Upper lobe of left lung (tissue), 4 donors: ENCODE measurements at regions not wholly inside any gene's neighbourhood (a gene's known extent, or its start where the extent isn't known, plus 50 kb on each side); places are given as distances from the start of the nearest gene placed in this dataset.
A peak's percentile ranks its signal among the peaks of the same experiment; 100 is the strongest.

ENCODE experiments used
- CTCF ChIP-seq, 6 experiments: fragments of 450-650 bp in 4 of 6; fragments of 200-600 bp in 2 of 6; sonication (generic) in 2 of 6; IDR thresholded peaks; one replicate each; pipeline ENCODE4 v1.5.1; 2016 to 2019; ENCODE audit warnings: antibody characterized with exemption in 6 of 6
- EP300 ChIP-seq, 4 donors: sonication (generic); formaldehyde crosslinking; IDR thresholded peaks; one replicate each; pipeline ENCODE4 v1.5.1; 2017; ENCODE audit warnings: antibody characterized with exemption in 4 of 4, control low read depth in 2 of 4
- POLR2A ChIP-seq, 4 donors: fragments of 450-650 bp; IDR thresholded peaks; one replicate each; pipeline ENCODE4 v1.5.1; 2016 to 2017; ENCODE audit warnings: antibody characterized with exemption in 4 of 4, mild to moderate bottlenecking in 2 of 4
- POLR2AphosphoS5 ChIP-seq, 2 donors: sonication (generic); formaldehyde crosslinking; IDR thresholded peaks; one replicate each; pipeline ENCODE4 v1.5.1; 2017; ENCODE audit warnings: antibody characterized with exemption in 2 of 2

GRCh38 chr5:174610968-174611367 is 113.4 kb upstream of the MSX2 start:
- no peak for TF ChIP-seq CTCF (IDR thresholded peaks at IDR 0.05)
- TF ChIP-seq POLR2A (IDR thresholded peaks at IDR 0.05): no peak
- peak in 1 of 2 donors; percentile 16 for TF ChIP-seq POLR2AphosphoS5 (IDR thresholded peaks at IDR 0.05)
- TF ChIP-seq EP300 (IDR thresholded peaks at IDR 0.05): no peak
